Uterus (tissue), 3 donors: ENCODE measurements at regions not wholly inside any gene's neighbourhood (a gene's known extent, or its start where the extent isn't known, plus 50 kb on each side); places are given as distances from the start of the nearest gene placed in this dataset.

Source experiments
- DNase-seq, 2 donors: peaks; one replicate each; pipeline ENCODE4 v3.0.0-alpha.2; 2019 to 2020
- H3K27ac ChIP-seq, 2 donors: fragments of 200-600 bp; sonication (generic); 1 replicate in 1 of 2; 2 replicates in 1 of 2; pipeline ENCODE4 v1.5.1; 2016 to 2018
- H3K27me3 ChIP-seq, 2 donors: fragments of 200-600 bp; sonication (generic); one replicate each; pipeline ENCODE4 v1.5.1; 2018 to 2019; ENCODE audit warnings: control low read depth in 1 of 2
- H3K36me3 ChIP-seq, 2 donors: fragments of 200-600 bp; sonication (generic); one replicate each; pipeline ENCODE4 v1.5.1; 2019; ENCODE audit warnings: control low read depth in 1 of 2
- H3K4me1 ChIP-seq, 2 donors: fragments of 200-600 bp; sonication (generic); one replicate each; pipeline ENCODE4 v1.5.1; 2018 to 2019; ENCODE audit warnings: control low read depth in 1 of 2
- H3K4me3 ChIP-seq, 2 donors: fragments of 200-600 bp; sonication (generic); 1 replicate in 1 of 2; 2 replicates in 1 of 2; pipeline ENCODE4 v1.5.1; 2018 to 2019; ENCODE audit warnings: mild to moderate bottlenecking in 1 of 2
- H3K9me3 ChIP-seq, 2 donors: fragments of 200-600 bp; sonication (generic); one replicate each; pipeline ENCODE4 v1.5.1; 2019; ENCODE audit warnings: control low read depth in 1 of 2
- POLR2A ChIP-seq, 2 donors: fragments of 450-650 bp; IDR thresholded peaks; one replicate each; pipeline ENCODE4 v1.6.1; 2016; ENCODE audit warnings: antibody characterized with exemption in 2 of 2, mild to moderate bottlenecking in 1 of 2, moderate library complexity in 1 of 2
- intact Hi-C: fragments of 100-400 bp; cut with DNase I; formaldehyde crosslinking; loops from one replicate; pipeline ENCODE4 v1.15.1; 2023; ENCODE audit warnings: low total_unique reads
- TF ChIP-seq, protein P1 (sequence below), 4 experiments: fragments of 200-600 bp in 2 of 4; fragments of 450-650 bp in 2 of 4; sonication (generic) in 2 of 4; IDR thresholded peaks; one replicate each; pipeline ENCODE4 v1.5.1; 2016 to 2019; ENCODE audit warnings: antibody characterized with exemption in 4 of 4, mild to moderate bottlenecking in 2 of 4, moderate library complexity in 1 of 4
- donor health status: DM: yes; HTN: yes; CAD: no.

GRCh38 chr2:193517615-193518014 lies 1322.9 kb upstream of the TMEFF2 start:
- H3K4me3 ChIP-seq, result no peak overlapping the region
- H3K36me3 ChIP-seq, result no peaks in the 10 kb centered on the region
- H3K27ac ChIP-seq, result no peak overlapping the region
- DNase-seq, result no peak
- H3K9me3 ChIP-seq, result no peaks in the 10 kb centered on the region
- no peaks in the 10 kb centered on the region for H3K27me3 ChIP-seq
- TF ChIP-seq, protein P1, sequence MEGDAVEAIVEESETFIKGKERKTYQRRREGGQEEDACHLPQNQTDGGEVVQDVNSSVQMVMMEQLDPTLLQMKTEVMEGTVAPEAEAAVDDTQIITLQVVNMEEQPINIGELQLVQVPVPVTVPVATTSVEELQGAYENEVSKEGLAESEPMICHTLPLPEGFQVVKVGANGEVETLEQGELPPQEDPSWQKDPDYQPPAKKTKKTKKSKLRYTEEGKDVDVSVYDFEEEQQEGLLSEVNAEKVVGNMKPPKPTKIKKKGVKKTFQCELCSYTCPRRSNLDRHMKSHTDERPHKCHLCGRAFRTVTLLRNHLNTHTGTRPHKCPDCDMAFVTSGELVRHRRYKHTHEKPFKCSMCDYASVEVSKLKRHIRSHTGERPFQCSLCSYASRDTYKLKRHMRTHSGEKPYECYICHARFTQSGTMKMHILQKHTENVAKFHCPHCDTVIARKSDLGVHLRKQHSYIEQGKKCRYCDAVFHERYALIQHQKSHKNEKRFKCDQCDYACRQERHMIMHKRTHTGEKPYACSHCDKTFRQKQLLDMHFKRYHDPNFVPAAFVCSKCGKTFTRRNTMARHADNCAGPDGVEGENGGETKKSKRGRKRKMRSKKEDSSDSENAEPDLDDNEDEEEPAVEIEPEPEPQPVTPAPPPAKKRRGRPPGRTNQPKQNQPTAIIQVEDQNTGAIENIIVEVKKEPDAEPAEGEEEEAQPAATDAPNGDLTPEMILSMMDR (IDR thresholded peaks at IDR 0.05), result no peak
- no peak for TF ChIP-seq POLR2A (IDR thresholded peaks at IDR 0.05)
- H3K4me1 ChIP-seq, result no peaks in the 10 kb centered on the region
- intact Hi-C loops, result no loop called here

- no peaks in the 10 kb centered on the region for H3K27me3 ChIP-seq
- no peak overlapping the region for H3K27ac ChIP-seq
- H3K9me3 ChIP-seq, result no peaks in the 10 kb centered on the region
- H3K4me3 ChIP-seq, result no peak overlapping the region
- H3K36me3 ChIP-seq, result no peaks in the 10 kb centered on the region
- TF ChIP-seq POLR2A (IDR thresholded peaks at IDR 0.05), result no peak
- TF ChIP-seq, protein P1 (IDR thresholded peaks at IDR 0.05), result no peak
- intact Hi-C loops, result no loop called here
- DNase-seq, result no peak
- H3K4me1 ChIP-seq, result no peaks in the 10 kb centered on the region
These were observed 1311.3 kb upstream of the TMEFF2 start for GRCh38 chr2:193506035-193506434.

DNA sequence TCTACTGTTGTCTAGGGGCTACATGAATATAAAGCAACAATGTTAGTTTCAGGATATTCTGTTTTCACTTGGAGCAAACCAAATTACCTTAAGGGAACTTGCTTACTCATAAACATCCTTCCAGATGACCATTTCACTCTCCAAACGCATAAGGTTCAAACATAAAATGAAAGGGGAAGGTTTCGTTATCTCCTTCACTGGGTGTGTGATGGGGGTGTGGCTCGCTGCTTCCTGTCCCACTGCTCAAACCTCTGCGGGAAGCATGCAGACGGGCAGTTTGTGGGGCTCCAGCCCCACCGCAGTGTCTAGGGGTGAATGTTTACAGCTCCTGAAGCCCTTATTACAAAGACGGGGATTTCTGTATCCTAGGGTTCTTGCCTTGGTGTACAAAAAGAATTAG lies 1310.9 kb upstream of the TMEFF2 start:
- Histone ChIP-seq H3K4me1 (no peaks in the 10 kb centered on the region), H3K27ac (no peak overlapping the region), H3K27me3 (no peaks in the 10 kb centered on the region), H3K4me3 (no peak overlapping the region), H3K36me3 (no peaks in the 10 kb centered on the region), H3K9me3 (no peaks in the 10 kb centered on the region)
- intact Hi-C loops, result no loop called here
- DNase-seq, result no peak
- TF ChIP-seq POLR2A (IDR thresholded peaks at IDR 0.05), result no peak
- TF ChIP-seq, protein P1 (IDR thresholded peaks at IDR 0.05), result no peak

GRCh38 chr2:193502363-193503035 lies 1307.8 kb upstream of the TMEFF2 start:
- Histone ChIP-seq H3K27me3 (no peaks in the 10 kb centered on the region), H3K4me1 (no peaks in the 10 kb centered on the region), H3K9me3 (no peaks in the 10 kb centered on the region), H3K4me3 (no peak overlapping the region), H3K36me3 (no peaks in the 10 kb centered on the region), H3K27ac (no peak overlapping the region)
- intact Hi-C loops, result no loop called here
- TF ChIP-seq, protein P1 (IDR thresholded peaks at IDR 0.05), result no peak
- no peak for TF ChIP-seq POLR2A (IDR thresholded peaks at IDR 0.05)
- no peak for DNase-seq

- no peak for DNase-seq
- TF ChIP-seq, protein P1 (IDR thresholded peaks at IDR 0.05), result no peak
- no peak for TF ChIP-seq POLR2A (IDR thresholded peaks at IDR 0.05)
- Histone ChIP-seq H3K36me3 (no peaks in the 10 kb centered on the region), H3K4me1 (no peaks in the 10 kb centered on the region), H3K27me3 (no peaks in the 10 kb centered on the region), H3K27ac (no peak overlapping the region), H3K4me3 (no peak overlapping the region), H3K9me3 (no peaks in the 10 kb centered on the region)
- intact Hi-C loops, result no loop called here
These were observed 1302.1 kb upstream of the TMEFF2 start for GRCh38 chr2:193496786-193497185.
